Right lobe of liver (tissue), 6 donors: ENCODE measurements at regions not wholly inside any gene's neighbourhood (a gene's known extent, or its start where the extent isn't known, plus 50 kb on each side); places are given as distances from the start of the nearest gene placed in this dataset.

ENCODE experiments used
- ATAC-seq, 4 donors: fragments of 200-7000 bp; cut with Tn5 transposase; one replicate each; pipeline ENCODE4 v1.9.1; 2020; ENCODE audit warnings: mild to moderate bottlenecking in 4 of 4, moderate library complexity in 4 of 4
- DNase-seq, 3 donors: peaks; one replicate each; pipeline ENCODE4 v3.0.0-alpha.2; 2020
- H3K27ac ChIP-seq, 3 donors: fragments of 200-600 bp; one replicate each; pipeline ENCODE4 v1.8.0; 2022
- H3K27me3 ChIP-seq, 2 donors: fragments of 200-600 bp; one replicate each; pipeline ENCODE4 v1.8.0; 2022
- H3K36me3 ChIP-seq, 4 donors: fragments of 200-600 bp; sonication (generic) in 1 of 4; one replicate each; pipeline versions ENCODE4 v1.5.1 to v1.8.0; 2017 to 2022; ENCODE audit warnings: control low read depth in 1 of 4
- H3K4me1 ChIP-seq, 4 donors: fragments of 200-600 bp; sonication (generic) in 1 of 4; one replicate each; pipeline versions ENCODE4 v1.5.1 to v1.8.0; 2017 to 2022; ENCODE audit warnings: control low read depth in 1 of 4
- H3K4me3 ChIP-seq, 3 donors: fragments of 200-600 bp; one replicate each; pipeline ENCODE4 v1.8.0; 2022
- H3K9me3 ChIP-seq, 4 donors: fragments of 200-600 bp; sonication (generic) in 1 of 4; one replicate each; pipeline versions ENCODE4 v1.5.1 to v1.8.0; 2017 to 2022; ENCODE audit warnings: control low read depth in 1 of 4
- POLR2A ChIP-seq: fragments of 450-650 bp; IDR thresholded peaks from one replicate; pipeline ENCODE4 v1.6.1; 2017; ENCODE audit warnings: antibody characterized with exemption, mild to moderate bottlenecking
- WGBS: methylation state at CpG from one replicate; pipeline ENCODE4 v1.1.6; 2018; ENCODE audit warnings: low coverage, low lambda C conversion rate; ENCODE audit not compliant: insufficient coverage; ENCODE audit errors: missing lambda C conversion rate; 5-methylcytosine and 5-hydroxymethylcytosine counted together
- intact Hi-C, 2 donors: fragments of 100-400 bp; cut with DNase I; formaldehyde crosslinking; loops; one replicate each; pipeline versions ENCODE4 v1.11.2 to v1.14.1; 2022
- TF ChIP-seq, protein P1 (sequence below), 4 donors: fragments of 200-600 bp in 3 of 4; fragments of 450-650 bp in 1 of 4; IDR thresholded peaks; one replicate each; pipeline versions ENCODE4 v1.5.1 to v1.8.0; 2016 to 2022; ENCODE audit warnings: antibody characterized with exemption in 4 of 4, mild to moderate bottlenecking in 2 of 4
- donor health status: DM: no; HTN: yes; CAD: no.
- donor health status: DM: no; HTN: no; CAD: no.
- donor health status: DM: no; HTN: no; CAD: no.
- donor health status: DM: no; HTN: yes; CAD: no.
- donor health status: DM: no; HTN: yes; CAD: no.

GRCh38 chr2:82527124-82527523 is 1932.0 kb downstream of the SUCLG1 start:
- intact Hi-C loops = no loop called here
- DNase-seq (no peak), ATAC-seq (no peak)
- no peak overlapping the region for H3K4me3 ChIP-seq
- WGBS = 94% methylated on average over 11 of the region's 12 CpGs
- H3K9me3 ChIP-seq = no peaks in the 10 kb centered on the region
- H3K27ac ChIP-seq = no peak overlapping the region
- H3K4me1 ChIP-seq = no peaks in the 10 kb centered on the region
- no peaks in the 10 kb centered on the region for H3K36me3 ChIP-seq
- H3K27me3 ChIP-seq = no peaks in the 10 kb centered on the region
- TF ChIP-seq, protein P1, sequence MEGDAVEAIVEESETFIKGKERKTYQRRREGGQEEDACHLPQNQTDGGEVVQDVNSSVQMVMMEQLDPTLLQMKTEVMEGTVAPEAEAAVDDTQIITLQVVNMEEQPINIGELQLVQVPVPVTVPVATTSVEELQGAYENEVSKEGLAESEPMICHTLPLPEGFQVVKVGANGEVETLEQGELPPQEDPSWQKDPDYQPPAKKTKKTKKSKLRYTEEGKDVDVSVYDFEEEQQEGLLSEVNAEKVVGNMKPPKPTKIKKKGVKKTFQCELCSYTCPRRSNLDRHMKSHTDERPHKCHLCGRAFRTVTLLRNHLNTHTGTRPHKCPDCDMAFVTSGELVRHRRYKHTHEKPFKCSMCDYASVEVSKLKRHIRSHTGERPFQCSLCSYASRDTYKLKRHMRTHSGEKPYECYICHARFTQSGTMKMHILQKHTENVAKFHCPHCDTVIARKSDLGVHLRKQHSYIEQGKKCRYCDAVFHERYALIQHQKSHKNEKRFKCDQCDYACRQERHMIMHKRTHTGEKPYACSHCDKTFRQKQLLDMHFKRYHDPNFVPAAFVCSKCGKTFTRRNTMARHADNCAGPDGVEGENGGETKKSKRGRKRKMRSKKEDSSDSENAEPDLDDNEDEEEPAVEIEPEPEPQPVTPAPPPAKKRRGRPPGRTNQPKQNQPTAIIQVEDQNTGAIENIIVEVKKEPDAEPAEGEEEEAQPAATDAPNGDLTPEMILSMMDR (IDR thresholded peaks at IDR 0.05) = no peak

DNA sequence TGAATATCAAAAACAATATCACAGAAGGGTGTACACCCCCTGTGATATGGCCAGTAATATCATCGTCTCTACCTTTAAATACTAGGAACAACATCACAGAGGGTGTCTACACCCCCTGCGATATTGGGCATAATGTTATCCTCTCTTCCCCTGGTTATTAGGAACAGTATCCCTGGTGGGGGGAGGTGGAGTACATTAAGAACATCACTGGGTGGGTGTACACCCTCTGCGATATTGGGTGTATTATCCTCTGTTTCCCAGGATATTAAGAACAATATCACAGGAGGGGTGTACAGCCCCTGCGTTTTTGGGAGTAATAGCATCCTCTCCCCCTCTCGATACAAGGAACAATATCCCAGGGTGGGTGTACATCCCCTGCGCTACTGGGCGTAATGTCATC is 1932.8 kb downstream of the SUCLG1 start:
- H3K4me3 ChIP-seq = no peak overlapping the region
- H3K36me3 ChIP-seq = no peaks in the 10 kb centered on the region
- no peak overlapping the region for H3K27ac ChIP-seq
- H3K9me3 ChIP-seq = no peaks in the 10 kb centered on the region
- DNase-seq (no peak), ATAC-seq (no peak)
- WGBS = 90% methylated on average over 3 of the region's 7 CpGs
- TF ChIP-seq, protein P1 (IDR thresholded peaks at IDR 0.05) = no peak
- TF ChIP-seq POLR2A = no peak
- intact Hi-C loops = no loop called here
- H3K4me1 ChIP-seq = no peaks in the 10 kb centered on the region
- no peaks in the 10 kb centered on the region for H3K27me3 ChIP-seq

GRCh38 chr2:82525744-82526143 is 1933.3 kb downstream of the SUCLG1 start:
- no peaks in the 10 kb centered on the region for H3K27me3 ChIP-seq
- H3K27ac ChIP-seq = no peak overlapping the region
- intact Hi-C loops = no loop called here
- TF ChIP-seq, protein P1 (IDR thresholded peaks at IDR 0.05) = no peak
- no peak for TF ChIP-seq POLR2A
- no peaks in the 10 kb centered on the region for H3K9me3 ChIP-seq
- WGBS = 67% methylated on average over 5 of the region's 8 CpGs
- no peak overlapping the region for H3K4me3 ChIP-seq
- no peak for ATAC-seq
- H3K4me1 ChIP-seq = no peaks in the 10 kb centered on the region
- no peak for DNase-seq
- no peaks in the 10 kb centered on the region for H3K36me3 ChIP-seq

DNA sequence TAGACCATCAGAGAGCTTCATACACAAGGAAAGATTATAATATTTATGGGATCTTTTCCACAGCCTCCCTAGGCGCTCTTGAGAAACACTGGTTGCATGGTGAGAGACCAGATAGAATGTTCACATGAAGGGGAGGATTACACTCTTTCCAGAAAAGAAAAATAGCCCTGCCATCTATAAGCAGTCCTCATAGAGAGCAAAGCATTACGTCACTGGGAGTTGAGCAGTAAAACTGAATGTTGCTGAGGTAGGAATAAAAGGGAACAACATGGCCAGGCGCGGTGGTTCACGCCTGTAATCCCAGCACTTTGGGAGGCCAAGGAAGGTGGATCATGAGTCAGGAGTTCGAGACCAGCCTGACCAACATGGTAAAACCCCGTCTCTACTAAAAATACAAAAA is 1934.3 kb downstream of the SUCLG1 start:
- H3K27me3 ChIP-seq = no peaks in the 10 kb centered on the region
- TF ChIP-seq, protein P1 (IDR thresholded peaks at IDR 0.05) = no peak
- TF ChIP-seq POLR2A = no peak
- intact Hi-C loops = no loop called here
- WGBS = 77% methylated on average over 7 of the region's 7 CpGs
- H3K4me3 ChIP-seq = no peak overlapping the region
- ATAC-seq = no peak
- no peaks in the 10 kb centered on the region for H3K9me3 ChIP-seq
- H3K27ac ChIP-seq = no peak overlapping the region
- H3K36me3 ChIP-seq = no peaks in the 10 kb centered on the region
- DNase-seq = no peak
- H3K4me1 ChIP-seq = no peaks in the 10 kb centered on the region

- Histone ChIP-seq H3K4me1 (no peaks in the 10 kb centered on the region), H3K27ac (no peak overlapping the region), H3K9me3 (no peaks in the 10 kb centered on the region), H3K4me3 (no peak overlapping the region), H3K36me3 (no peaks in the 10 kb centered on the region), H3K27me3 (no peaks in the 10 kb centered on the region)
- no peak for ATAC-seq
- no peak for DNase-seq
- WGBS = 91% methylated on average over 1 of the region's 1 CpG
- intact Hi-C loops = no loop called here
- TF ChIP-seq POLR2A = no peak
- TF ChIP-seq, protein P1 (IDR thresholded peaks at IDR 0.05) = no peak
Observed at GRCh38 chr2:82511894-82512293, 1947.2 kb downstream of the SUCLG1 start.
